Keratinocyte (primary cell): ENCODE measurements at regions not wholly inside any gene's neighbourhood (a gene's known extent, or its start where the extent isn't known, plus 50 kb on each side); places are given as distances from the start of the nearest gene placed in this dataset.

ENCODE experiments used
- DNase-seq: peaks from one replicate; pipeline ENCODE4 v3.0.0-alpha.2; 2011; ENCODE audit warnings: low read depth, missing footprints, low spot score
- FAIRE-seq: peaks from 2 replicates; lab custom pipeline; 2011; peaks lifted over from hg19 to GRCh38; lab: Jason Lieb, UNC
- H2AFZ ChIP-seq: 2 replicates; pipeline ENCODE4 v1.6.0; 2012; ENCODE audit warnings: low read length, control low read depth, inconsistent platforms; ENCODE audit not compliant: control insufficient read depth
- H3K27ac ChIP-seq: 2 replicates; pipeline ENCODE4 v1.5.1; 2011; ENCODE audit warnings: low read length; ENCODE audit not compliant: control insufficient read depth, insufficient read depth
- H3K27me3 ChIP-seq: 3 replicates; pipeline ENCODE4 v1.6.0; 2011; ENCODE audit warnings: low read length; ENCODE audit not compliant: control insufficient read depth, insufficient read depth; ENCODE audit errors: extremely low read depth
- H3K36me3 ChIP-seq, 2 experiments: 2 replicates in 1 of 2; 3 replicates in 1 of 2; pipeline ENCODE4 v1.5.1; 2011; ENCODE audit warnings: low read length in 2 of 2, mild to moderate bottlenecking in 1 of 2; ENCODE audit not compliant: control insufficient read depth in 2 of 2, insufficient read depth in 2 of 2; ENCODE audit errors: extremely low read depth in 1 of 2
- H3K4me1 ChIP-seq: 3 replicates; pipeline ENCODE4 v1.5.1; 2011; ENCODE audit warnings: low read length; ENCODE audit not compliant: control insufficient read depth, insufficient read depth; ENCODE audit errors: extremely low read depth
- H3K4me2 ChIP-seq: 3 replicates; pipeline ENCODE4 v1.6.0; 2011; ENCODE audit warnings: low read depth, low read length; ENCODE audit not compliant: control insufficient read depth, insufficient read depth; ENCODE audit errors: extremely low read depth
- H3K4me3 ChIP-seq, 3 experiments: fragments of 200-600 bp in 1 of 3; sonication (generic) in 1 of 3; 2 replicates in 2 of 3; 3 replicates in 1 of 3; pipeline ENCODE4 v1.5.1; 2011 to 2016; ENCODE audit warnings: low read length in 3 of 3, mild to moderate bottlenecking in 3 of 3, control low read depth in 2 of 3, inconsistent platforms in 1 of 3, low read depth in 1 of 3, mixed read lengths in 1 of 3, mixed run types in 1 of 3, moderate library complexity in 1 of 3; ENCODE audit not compliant: control insufficient read depth in 2 of 3, insufficient read depth in 2 of 3; ENCODE audit errors: extremely low read depth in 1 of 3
- H3K79me2 ChIP-seq: 2 replicates; pipeline ENCODE4 v1.6.0; 2012; ENCODE audit warnings: low read length; ENCODE audit not compliant: control insufficient read depth, insufficient read depth
- H3K9ac ChIP-seq: 3 replicates; pipeline ENCODE4 v1.6.0; 2011; ENCODE audit warnings: low read length; ENCODE audit not compliant: control insufficient read depth, insufficient read depth; ENCODE audit errors: extremely low read depth
- H3K9me1 ChIP-seq: 3 replicates; pipeline ENCODE4 v1.6.0; 2011; ENCODE audit warnings: low read length; ENCODE audit not compliant: control insufficient read depth, insufficient read depth; ENCODE audit errors: extremely low read depth
- H3K9me3 ChIP-seq: 2 replicates; pipeline ENCODE4 v1.5.1; 2012; ENCODE audit warnings: low read depth, low read length; ENCODE audit not compliant: control insufficient read depth
- H4K20me1 ChIP-seq: 3 replicates; pipeline ENCODE4 v1.6.0; 2011; ENCODE audit warnings: low read length; ENCODE audit not compliant: control insufficient read depth, insufficient read depth; ENCODE audit errors: extremely low read depth
- EZH2 ChIP-seq: IDR thresholded peaks from one replicate; pipeline ENCODE4 v1.6.1; 2012; ENCODE audit warnings: inconsistent platforms, mild to moderate bottlenecking, low read length, moderate library complexity
- dilution Hi-C: fragments of 300-500 bp; cut with MboI; formaldehyde crosslinking; loops from one replicate; pipeline ENCODE4 v1.7.0; 2020; ENCODE audit warnings: low sequenced_read_pairs; ENCODE audit not compliant: extremely low pct_ligation_motif_present
- TF ChIP-seq, protein P1 (sequence below), 3 experiments: IDR thresholded peaks in 1 of 3; conservative IDR thresholded peaks in 1 of 3; optimal IDR thresholded peaks in 1 of 3; 2 replicates in 2 of 3; 3 replicates in 1 of 3; pipeline versions ENCODE3 to v1.5.1; 2011; ENCODE audit warnings: low read length in 3 of 3, mild to moderate bottlenecking in 3 of 3, moderate library complexity in 2 of 3, control low read depth in 1 of 3, inconsistent platforms in 1 of 3; ENCODE audit not compliant: insufficient read depth in 2 of 3; ENCODE audit errors: extremely low read depth in 1 of 3

- no peak overlapping the region for H3K4me2 ChIP-seq
- no peaks in the 10 kb centered on the region for H3K27me3 ChIP-seq
- H3K9ac ChIP-seq, result no peak overlapping the region
- H4K20me1 ChIP-seq, result no peaks in the 10 kb centered on the region
- H3K9me1 ChIP-seq, result no peaks in the 10 kb centered on the region
- dilution Hi-C loops, result no loop called here
- no peak for FAIRE-seq
- no peaks in the 10 kb centered on the region for H3K4me1 ChIP-seq
- no peak for DNase-seq
- no peak overlapping the region for H3K4me3 ChIP-seq
- H3K27ac ChIP-seq, result no peak overlapping the region
- no peak overlapping the region for H2AFZ ChIP-seq
- H3K79me2 ChIP-seq, result no peaks in the 10 kb centered on the region
- TF ChIP-seq, protein P1, sequence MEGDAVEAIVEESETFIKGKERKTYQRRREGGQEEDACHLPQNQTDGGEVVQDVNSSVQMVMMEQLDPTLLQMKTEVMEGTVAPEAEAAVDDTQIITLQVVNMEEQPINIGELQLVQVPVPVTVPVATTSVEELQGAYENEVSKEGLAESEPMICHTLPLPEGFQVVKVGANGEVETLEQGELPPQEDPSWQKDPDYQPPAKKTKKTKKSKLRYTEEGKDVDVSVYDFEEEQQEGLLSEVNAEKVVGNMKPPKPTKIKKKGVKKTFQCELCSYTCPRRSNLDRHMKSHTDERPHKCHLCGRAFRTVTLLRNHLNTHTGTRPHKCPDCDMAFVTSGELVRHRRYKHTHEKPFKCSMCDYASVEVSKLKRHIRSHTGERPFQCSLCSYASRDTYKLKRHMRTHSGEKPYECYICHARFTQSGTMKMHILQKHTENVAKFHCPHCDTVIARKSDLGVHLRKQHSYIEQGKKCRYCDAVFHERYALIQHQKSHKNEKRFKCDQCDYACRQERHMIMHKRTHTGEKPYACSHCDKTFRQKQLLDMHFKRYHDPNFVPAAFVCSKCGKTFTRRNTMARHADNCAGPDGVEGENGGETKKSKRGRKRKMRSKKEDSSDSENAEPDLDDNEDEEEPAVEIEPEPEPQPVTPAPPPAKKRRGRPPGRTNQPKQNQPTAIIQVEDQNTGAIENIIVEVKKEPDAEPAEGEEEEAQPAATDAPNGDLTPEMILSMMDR (optimal IDR thresholded peaks at IDR 0.05 in 1 of 3, IDR thresholded peaks at IDR 0.05 in 1 of 3, conservative IDR thresholded peaks at IDR 0.05 in 1 of 3; ENCODE audit: extremely low read depth in 1 of 3, insufficient read depth in 2 of 3, low read length in 3 of 3), result no peak
- no peak for TF ChIP-seq EZH2
- no peaks in the 10 kb centered on the region for H3K9me3 ChIP-seq
- H3K36me3 ChIP-seq, result no peaks in the 10 kb centered on the region
Observed at GRCh38 chr2:409523-409922, 121.6 kb upstream of the ALKAL2 start.

GRCh38 chr2:407630-408029 is 119.7 kb upstream of the ALKAL2 start:
- Histone ChIP-seq H3K79me2 (no peaks in the 10 kb centered on the region), H3K4me3 (no peak overlapping the region), H3K27ac (no peak overlapping the region), H4K20me1 (no peaks in the 10 kb centered on the region), H3K4me1 (no peaks in the 10 kb centered on the region), H3K9ac (no peak overlapping the region), H3K9me3 (no peaks in the 10 kb centered on the region), H2AFZ (no peak overlapping the region), H3K4me2 (no peak overlapping the region), H3K27me3 (no peaks in the 10 kb centered on the region), H3K9me1 (no peaks in the 10 kb centered on the region), H3K36me3 (no peaks in the 10 kb centered on the region)
- DNase-seq (no peak), FAIRE-seq (no peak)
- dilution Hi-C loops, result no loop called here
- TF ChIP-seq, protein P1 (optimal IDR thresholded peaks at IDR 0.05 in 1 of 3, IDR thresholded peaks at IDR 0.05 in 1 of 3, conservative IDR thresholded peaks at IDR 0.05 in 1 of 3; ENCODE audit: extremely low read depth in 1 of 3, insufficient read depth in 2 of 3, low read length in 3 of 3), result no peak
- no peak for TF ChIP-seq EZH2
